ENCODE measurements at regions not wholly inside any gene's neighbourhood (a gene's known extent, or its start where the extent isn't known, plus 50 kb on each side); places are given as distances from the start of the nearest gene placed in this dataset.

DNA sequence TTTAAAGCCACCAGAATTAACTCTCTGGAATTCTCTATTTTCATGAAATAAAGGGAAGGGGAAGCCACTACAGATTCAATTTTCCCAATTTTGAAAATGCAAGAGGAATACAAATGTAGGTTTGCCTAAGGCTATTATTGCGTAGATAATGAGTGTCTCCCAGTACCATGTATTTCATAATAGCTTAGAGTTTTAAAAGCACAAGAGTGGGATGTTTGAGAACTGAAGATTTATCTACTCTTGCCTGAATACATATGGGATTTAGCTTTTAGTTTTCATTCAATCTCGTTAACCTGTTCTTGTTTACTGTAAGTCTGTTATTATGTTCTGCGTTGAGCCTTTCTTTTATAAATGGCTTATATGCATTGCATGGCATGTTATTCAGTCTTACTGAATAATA lies 795.1 kb downstream of the BRINP3 start:
- no peak for ATAC-seq
- TF ChIP-seq TCF4 (CRISPR knock-in tag; IDR thresholded peaks at IDR 0.05; ENCODE audit: borderline replicate concordance) = no peak
- no peak for TF ChIP-seq RARB (CRISPR knock-in tag; IDR thresholded peaks at IDR 0.05)
- TF ChIP-seq ESRRG (CRISPR knock-in tag; IDR thresholded peaks at IDR 0.05) = no peak
- TF ChIP-seq ARNTL (CRISPR knock-in tag; IDR thresholded peaks at IDR 0.05; ENCODE audit: borderline replicate concordance, low read depth) = no peak
- TF ChIP-seq, protein P1, sequence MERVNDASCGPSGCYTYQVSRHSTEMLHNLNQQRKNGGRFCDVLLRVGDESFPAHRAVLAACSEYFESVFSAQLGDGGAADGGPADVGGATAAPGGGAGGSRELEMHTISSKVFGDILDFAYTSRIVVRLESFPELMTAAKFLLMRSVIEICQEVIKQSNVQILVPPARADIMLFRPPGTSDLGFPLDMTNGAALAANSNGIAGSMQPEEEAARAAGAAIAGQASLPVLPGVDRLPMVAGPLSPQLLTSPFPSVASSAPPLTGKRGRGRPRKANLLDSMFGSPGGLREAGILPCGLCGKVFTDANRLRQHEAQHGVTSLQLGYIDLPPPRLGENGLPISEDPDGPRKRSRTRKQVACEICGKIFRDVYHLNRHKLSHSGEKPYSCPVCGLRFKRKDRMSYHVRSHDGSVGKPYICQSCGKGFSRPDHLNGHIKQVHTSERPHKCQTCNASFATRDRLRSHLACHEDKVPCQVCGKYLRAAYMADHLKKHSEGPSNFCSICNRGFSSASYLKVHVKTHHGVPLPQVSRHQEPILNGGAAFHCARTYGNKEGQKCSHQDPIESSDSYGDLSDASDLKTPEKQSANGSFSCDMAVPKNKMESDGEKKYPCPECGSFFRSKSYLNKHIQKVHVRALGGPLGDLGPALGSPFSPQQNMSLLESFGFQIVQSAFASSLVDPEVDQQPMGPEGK (CRISPR knock-in tag; IDR thresholded peaks at IDR 0.05; ENCODE audit: borderline replicate concordance) = no peak
- TF ChIP-seq, protein P2, sequence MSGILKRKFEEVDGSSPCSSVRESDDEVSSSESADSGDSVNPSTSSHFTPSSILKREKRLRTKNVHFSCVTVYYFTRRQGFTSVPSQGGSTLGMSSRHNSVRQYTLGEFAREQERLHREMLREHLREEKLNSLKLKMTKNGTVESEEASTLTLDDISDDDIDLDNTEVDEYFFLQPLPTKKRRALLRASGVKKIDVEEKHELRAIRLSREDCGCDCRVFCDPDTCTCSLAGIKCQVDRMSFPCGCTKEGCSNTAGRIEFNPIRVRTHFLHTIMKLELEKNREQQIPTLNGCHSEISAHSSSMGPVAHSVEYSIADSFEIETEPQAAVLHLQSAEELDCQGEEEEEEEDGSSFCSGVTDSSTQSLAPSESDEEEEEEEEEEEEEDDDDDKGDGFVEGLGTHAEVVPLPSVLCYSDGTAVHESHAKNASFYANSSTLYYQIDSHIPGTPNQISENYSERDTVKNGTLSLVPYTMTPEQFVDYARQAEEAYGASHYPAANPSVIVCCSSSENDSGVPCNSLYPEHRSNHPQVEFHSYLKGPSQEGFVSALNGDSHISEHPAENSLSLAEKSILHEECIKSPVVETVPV (CRISPR knock-in tag; IDR thresholded peaks at IDR 0.05) = no peak
- no peak for TF ChIP-seq ZNF8 (CRISPR knock-in tag; IDR thresholded peaks at IDR 0.05)

DNA sequence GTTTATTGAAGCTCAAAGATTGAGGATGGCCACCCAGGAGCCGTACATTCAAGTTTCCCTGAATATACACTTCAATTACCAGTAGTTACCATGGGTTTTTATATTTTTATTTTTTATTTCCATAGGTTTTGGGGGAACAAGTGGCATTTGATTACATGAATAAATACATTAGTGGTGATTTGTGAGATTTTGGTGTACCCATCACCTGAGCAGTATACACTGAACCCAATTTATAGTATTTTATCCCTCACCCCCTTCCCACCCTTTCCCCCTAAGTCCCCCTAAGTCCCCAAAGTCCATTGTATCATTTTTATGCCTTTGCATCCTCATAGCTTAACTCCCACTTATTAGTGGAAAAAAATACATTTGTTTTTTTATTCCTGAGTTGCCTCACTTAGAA lies 791.4 kb downstream of the BRINP3 start:
- no peak for ATAC-seq

DNA sequence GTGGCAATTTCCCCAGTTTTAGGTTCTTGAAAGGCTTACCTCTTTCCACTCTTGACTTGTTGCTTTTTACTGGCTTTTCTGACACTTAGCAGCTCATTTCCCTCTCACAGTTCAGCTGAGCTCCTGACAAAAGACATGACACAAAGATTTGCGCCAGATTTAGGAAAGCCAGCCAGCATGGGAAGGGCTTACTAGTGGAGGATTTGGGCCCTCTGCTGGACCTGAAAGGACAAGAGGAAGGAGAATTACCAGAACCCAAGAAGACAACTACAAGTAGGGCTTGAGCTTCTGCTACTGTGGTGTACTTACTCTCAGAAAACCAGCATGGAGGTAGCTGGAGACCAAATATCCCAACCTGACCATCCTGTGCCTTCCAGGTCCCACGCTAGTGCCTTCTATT lies 784.5 kb downstream of the BRINP3 start:
- ATAC-seq = peak; percentile 31; the same call in 1 of the 3 replicates

More for the DNA sequence above, 791.4 kb downstream of the BRINP3 start:
- no peak for TF ChIP-seq SNAI2 (CRISPR knock-in tag; IDR thresholded peaks at IDR 0.05)

DNA sequence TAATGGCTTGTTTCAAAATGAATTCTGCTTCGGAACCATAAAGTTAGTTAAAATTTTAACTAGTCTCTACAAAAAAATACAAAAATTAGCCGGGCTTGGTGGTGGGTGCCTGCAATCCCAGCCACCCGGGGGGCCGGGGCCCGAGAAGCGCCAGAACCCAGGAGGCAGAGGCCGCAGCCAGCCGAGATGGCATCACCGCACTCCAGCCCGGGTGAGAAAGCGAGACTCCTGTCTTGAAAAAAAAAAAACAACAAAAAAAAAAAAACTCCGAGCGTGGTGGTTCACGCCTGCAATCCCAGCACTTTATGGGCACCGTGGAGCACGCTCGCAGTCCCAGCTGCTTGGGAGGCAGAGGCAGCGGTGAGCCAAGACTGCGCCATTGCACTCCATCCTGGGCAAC lies 781.4 kb downstream of the BRINP3 start:
- ATAC-seq = no peak

More for the DNA sequence above, 784.5 kb downstream of the BRINP3 start:
- no peak for TF ChIP-seq ARNTL (CRISPR knock-in tag; IDR thresholded peaks at IDR 0.05; ENCODE audit: borderline replicate concordance, low read depth)
- TF ChIP-seq, protein P2 (CRISPR knock-in tag; IDR thresholded peaks at IDR 0.05) = no peak
- TF ChIP-seq ZNF8 (CRISPR knock-in tag; IDR thresholded peaks at IDR 0.05) = no peak
- TF ChIP-seq RARB (CRISPR knock-in tag; IDR thresholded peaks at IDR 0.05) = no peak
- TF ChIP-seq, protein P1 (CRISPR knock-in tag; IDR thresholded peaks at IDR 0.05; ENCODE audit: borderline replicate concordance) = no peak
- no peak for TF ChIP-seq SNAI2 (CRISPR knock-in tag; IDR thresholded peaks at IDR 0.05)

DNA sequence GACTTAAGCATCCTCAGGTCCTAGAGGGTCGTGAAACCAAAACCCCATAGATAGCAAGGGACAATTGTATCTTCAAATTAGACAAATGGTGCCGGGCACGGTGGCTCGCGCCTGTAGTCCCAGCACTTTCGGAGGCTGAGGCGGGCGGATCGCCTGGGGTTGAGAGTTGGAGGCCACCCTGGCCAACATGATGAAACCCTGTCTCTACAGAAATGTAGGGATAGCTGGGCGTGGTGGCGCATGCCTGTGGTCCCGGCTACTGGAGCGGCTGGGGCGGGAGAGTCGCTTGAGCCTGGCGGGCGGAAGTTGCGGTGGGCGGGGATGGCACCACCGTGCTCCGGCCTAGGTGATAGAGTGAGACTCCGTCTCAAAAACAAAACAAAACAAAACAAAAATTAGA lies 780.6 kb downstream of the BRINP3 start:
- TF ChIP-seq CSDC2 (CRISPR knock-in tag; IDR thresholded peaks at IDR 0.05) = no peak
- no peak for TF ChIP-seq ISL1 (CRISPR knock-in tag; IDR thresholded peaks at IDR 0.05)
- TF ChIP-seq ZNF565 (CRISPR knock-in tag; conservative IDR thresholded peaks at IDR 0.05; ENCODE audit: low read depth) = no peak
- TF ChIP-seq, protein P3, sequence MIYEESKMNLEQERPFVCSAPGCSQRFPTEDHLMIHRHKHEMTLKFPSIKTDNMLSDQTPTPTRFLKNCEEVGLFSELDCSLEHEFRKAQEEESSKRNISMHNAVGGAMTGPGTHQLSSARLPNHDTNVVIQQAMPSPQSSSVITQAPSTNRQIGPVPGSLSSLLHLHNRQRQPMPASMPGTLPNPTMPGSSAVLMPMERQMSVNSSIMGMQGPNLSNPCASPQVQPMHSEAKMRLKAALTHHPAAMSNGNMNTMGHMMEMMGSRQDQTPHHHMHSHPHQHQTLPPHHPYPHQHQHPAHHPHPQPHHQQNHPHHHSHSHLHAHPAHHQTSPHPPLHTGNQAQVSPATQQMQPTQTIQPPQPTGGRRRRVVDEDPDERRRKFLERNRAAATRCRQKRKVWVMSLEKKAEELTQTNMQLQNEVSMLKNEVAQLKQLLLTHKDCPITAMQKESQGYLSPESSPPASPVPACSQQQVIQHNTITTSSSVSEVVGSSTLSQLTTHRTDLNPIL (CRISPR knock-in tag; IDR thresholded peaks at IDR 0.05; ENCODE audit: low read depth) = no peak
- no peak for TF ChIP-seq ESRRG (CRISPR knock-in tag; IDR thresholded peaks at IDR 0.05)
- no peak for TF ChIP-seq RARB (CRISPR knock-in tag; IDR thresholded peaks at IDR 0.05)
- TF ChIP-seq SNAI2 (CRISPR knock-in tag; IDR thresholded peaks at IDR 0.05) = no peak
- TF ChIP-seq BACH2 (CRISPR knock-in tag; IDR thresholded peaks at IDR 0.05; ENCODE audit: borderline replicate concordance) = no peak
- no peak for TF ChIP-seq OSR1 (CRISPR knock-in tag; IDR thresholded peaks at IDR 0.05)
- TF ChIP-seq GLIS3 (CRISPR knock-in tag; IDR thresholded peaks at IDR 0.05) = no peak
- no peak for ATAC-seq

More for the DNA sequence above, 781.4 kb downstream of the BRINP3 start:
- TF ChIP-seq TCF4 (CRISPR knock-in tag; IDR thresholded peaks at IDR 0.05; ENCODE audit: borderline replicate concordance) (no peak), RARB (CRISPR knock-in tag; IDR thresholded peaks at IDR 0.05) (no peak), ZNF70 (CRISPR knock-in tag; IDR thresholded peaks at IDR 0.05) (no peak), ZC3H10 (CRISPR knock-in tag; IDR thresholded peaks at IDR 0.05) (no peak), ZFP3 (CRISPR knock-in tag; IDR thresholded peaks at IDR 0.05) (no peak), ESRRG (CRISPR knock-in tag; IDR thresholded peaks at IDR 0.05) (no peak), CSDC2 (CRISPR knock-in tag; IDR thresholded peaks at IDR 0.05) (no peak)
- TF ChIP-seq, protein P1 (CRISPR knock-in tag; IDR thresholded peaks at IDR 0.05; ENCODE audit: borderline replicate concordance) = no peak

Measured in SK-N-SH treated with all-trans-retinoic acid at 6 μM for 48 hours (cell line).